K562 (cell line): ENCODE measurements at regions not wholly inside any gene's neighbourhood (a gene's known extent, or its start where the extent isn't known, plus 50 kb on each side); places are given as distances from the start of the nearest gene placed in this dataset.

ENCODE experiments used
- FOSL1 ChIP-seq: fragments of 200-800 bp; sonication (Bioruptor generic); conservative IDR thresholded peaks from 2 replicates; pipeline ENCODE4 v1.6.1; 2016; ENCODE audit warnings: missing genetic modification characterization, missing compliant biosample characterization
- GABPA ChIP-seq: fragments of 200-800 bp; sonication (Bioruptor generic); conservative IDR thresholded peaks from 2 replicates; pipeline ENCODE4 v1.6.1; 2016; ENCODE audit warnings: low read depth, missing genetic modification characterization, missing compliant biosample characterization
- HNRNPK ChIP-seq: fragments of 200-400 bp; formaldehyde crosslinking; IDR thresholded peaks from one replicate; pipeline ENCODE4 v1.6.1; 2018; ENCODE audit warnings: mild to moderate bottlenecking, low read depth, low read length; ENCODE audit not compliant: poor library complexity, severe bottlenecking
- SIN3A ChIP-seq, 2 experiments: fragments of 150-350 bp in 1 of 2; IDR thresholded peaks; 2 replicates each; pipeline ENCODE4 v1.6.1; 2011 to 2016; ENCODE audit warnings: borderline replicate concordance in 2 of 2, low read depth in 2 of 2, low read length in 2 of 2, mild to moderate bottlenecking in 2 of 2, moderate library complexity in 2 of 2; ENCODE audit not compliant: control insufficient read depth in 1 of 2
- TAF1 ChIP-seq: IDR thresholded peaks from 2 replicates; pipeline ENCODE4 v1.6.1; 2011; ENCODE audit warnings: mild to moderate bottlenecking, low read length, moderate library complexity; ENCODE audit not compliant: insufficient read depth, control insufficient read depth, severe bottlenecking; ENCODE audit errors: extremely low read depth
- TF ChIP-seq, protein P1 (sequence below): IDR thresholded peaks from 3 replicates; pipeline ENCODE4 v1.6.1; 2011; ENCODE audit warnings: borderline replicate concordance, mild to moderate bottlenecking; ENCODE audit not compliant: insufficient read length, insufficient read depth
- TF ChIP-seq, protein P2 (sequence below): sonication (generic); formaldehyde crosslinking; IDR thresholded peaks from 2 replicates; pipeline ENCODE4 v1.8.0; 2022; ENCODE audit warnings: missing genetic modification reagents, mild to moderate bottlenecking, moderate library complexity, borderline replicate concordance
- TF ChIP-seq, protein P3 (sequence below): fragments of 250-450 bp; sonication (Bioruptor Pico); IDR thresholded peaks from 2 replicates; pipeline ENCODE4 v1.5.0; 2021; ENCODE audit warnings: mild to moderate bottlenecking, moderate library complexity
- TF ChIP-seq, protein P4 (sequence below): IDR thresholded peaks from 2 replicates; pipeline ENCODE4 v1.6.1; 2016; ENCODE audit warnings: missing genetic modification characterization, missing compliant biosample characterization
- TF ChIP-seq, protein P5 (sequence below): fragments of 450-650 bp; IDR thresholded peaks from 2 replicates; pipeline ENCODE4 v1.7.1; 2018; ENCODE audit warnings: mild to moderate bottlenecking, low read depth; ENCODE audit not compliant: partially characterized antibody

DNA sequence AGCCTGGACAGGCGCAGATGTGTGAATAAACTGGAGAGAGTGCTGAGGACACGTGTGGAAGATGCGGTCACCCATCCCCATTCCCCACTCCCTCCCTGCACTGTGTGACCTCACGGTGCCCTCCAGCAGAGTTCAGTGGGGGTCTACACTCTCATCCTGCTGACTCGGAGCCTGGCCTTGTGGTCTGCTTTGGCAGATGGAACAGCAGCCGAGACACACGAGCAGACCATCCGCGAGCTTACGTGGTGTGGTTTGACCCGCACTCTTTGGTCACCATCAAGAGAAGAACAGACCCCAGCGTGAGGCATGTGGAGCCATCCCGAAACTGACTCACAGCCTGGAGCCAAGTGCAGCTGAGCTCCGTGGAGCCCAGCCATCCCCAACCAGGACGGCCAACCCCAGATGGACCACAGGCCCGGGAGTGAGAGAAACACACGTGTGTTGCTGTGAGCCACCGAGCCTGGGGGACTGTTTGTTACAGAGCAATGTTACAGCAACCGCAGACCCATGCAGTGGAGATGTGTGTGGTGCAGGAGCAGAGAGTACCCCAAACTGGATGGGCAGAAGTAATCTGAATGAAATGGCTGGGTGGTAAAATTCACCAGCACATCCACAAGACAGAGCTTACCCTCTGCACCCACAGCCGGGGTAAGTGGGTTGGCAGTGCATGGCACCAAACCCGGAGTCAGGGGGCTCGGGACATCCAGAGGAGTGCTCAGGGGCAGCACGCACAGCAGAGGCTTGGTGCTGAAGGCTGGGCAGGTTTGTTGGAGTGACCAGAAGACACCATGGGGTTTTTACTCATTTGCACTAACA is 90.7 kb downstream of the RTL6 start (continued):
- TF ChIP-seq, protein P1, sequence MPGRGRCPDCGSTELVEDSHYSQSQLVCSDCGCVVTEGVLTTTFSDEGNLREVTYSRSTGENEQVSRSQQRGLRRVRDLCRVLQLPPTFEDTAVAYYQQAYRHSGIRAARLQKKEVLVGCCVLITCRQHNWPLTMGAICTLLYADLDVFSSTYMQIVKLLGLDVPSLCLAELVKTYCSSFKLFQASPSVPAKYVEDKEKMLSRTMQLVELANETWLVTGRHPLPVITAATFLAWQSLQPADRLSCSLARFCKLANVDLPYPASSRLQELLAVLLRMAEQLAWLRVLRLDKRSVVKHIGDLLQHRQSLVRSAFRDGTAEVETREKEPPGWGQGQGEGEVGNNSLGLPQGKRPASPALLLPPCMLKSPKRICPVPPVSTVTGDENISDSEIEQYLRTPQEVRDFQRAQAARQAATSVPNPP = no peak
- TF ChIP-seq TAF1 = no peak
- TF ChIP-seq, protein P2, sequence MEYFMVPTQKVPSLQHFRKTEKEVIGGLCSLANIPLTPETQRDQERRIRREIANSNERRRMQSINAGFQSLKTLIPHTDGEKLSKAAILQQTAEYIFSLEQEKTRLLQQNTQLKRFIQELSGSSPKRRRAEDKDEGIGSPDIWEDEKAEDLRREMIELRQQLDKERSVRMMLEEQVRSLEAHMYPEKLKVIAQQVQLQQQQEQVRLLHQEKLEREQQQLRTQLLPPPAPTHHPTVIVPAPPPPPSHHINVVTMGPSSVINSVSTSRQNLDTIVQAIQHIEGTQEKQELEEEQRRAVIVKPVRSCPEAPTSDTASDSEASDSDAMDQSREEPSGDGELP (CRISPR knock-in tag) = no peak
- TF ChIP-seq, protein P3, sequence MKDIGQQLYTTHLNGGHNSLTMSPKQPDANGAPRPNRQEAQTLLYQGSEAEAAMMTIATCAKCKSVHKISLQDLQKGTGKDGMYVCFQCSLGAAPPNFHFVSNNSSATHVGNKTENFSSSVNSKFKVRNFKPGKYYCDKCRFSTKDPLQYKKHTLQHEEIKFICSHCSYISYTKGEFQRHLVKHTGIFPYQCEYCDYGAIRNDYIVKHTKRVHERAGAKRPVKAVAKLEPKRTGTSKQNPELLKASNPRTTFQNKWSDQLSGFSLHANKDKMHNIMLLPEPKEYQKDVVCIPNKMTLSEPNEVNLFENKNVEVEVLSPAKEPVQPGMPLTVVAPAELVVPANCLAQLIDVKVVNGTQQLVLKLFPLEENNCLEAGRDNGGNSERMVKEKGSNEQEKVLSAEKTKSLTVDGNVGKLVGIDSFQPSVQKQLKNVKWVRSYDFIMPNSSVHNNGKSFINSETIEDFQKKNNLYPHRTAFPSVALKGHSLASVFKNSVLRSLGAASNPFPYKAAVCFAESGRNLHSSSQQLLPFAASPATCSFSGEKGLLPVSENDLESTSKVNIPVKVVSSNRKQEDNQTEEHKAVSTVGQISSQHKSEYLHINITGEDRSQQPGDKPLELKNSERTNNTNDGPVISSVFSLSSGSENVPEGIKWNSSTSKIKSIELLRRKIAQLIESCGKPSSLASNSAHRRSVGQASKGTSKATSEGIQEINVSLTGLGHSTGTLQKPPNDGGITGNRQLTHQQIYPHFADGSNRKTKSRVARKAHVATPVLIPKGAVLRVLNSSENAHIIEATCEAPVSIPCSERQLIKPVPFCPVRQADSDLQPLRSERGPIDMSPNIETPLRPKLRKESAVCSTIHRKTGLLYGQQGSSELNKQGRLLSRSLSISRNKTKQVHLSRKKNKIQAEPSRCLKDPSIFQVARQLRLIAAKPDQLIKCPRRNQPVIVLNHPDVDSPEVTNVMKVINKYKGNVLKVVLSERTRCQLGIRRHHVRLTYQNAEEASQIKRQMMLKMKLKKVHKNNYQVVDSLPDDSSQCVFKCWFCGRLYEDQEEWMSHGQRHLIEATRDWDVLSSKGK (CRISPR knock-in tag) = no peak
- no peak for TF ChIP-seq HNRNPK
- TF ChIP-seq GABPA (tag) = no peak
- TF ChIP-seq, protein P4, sequence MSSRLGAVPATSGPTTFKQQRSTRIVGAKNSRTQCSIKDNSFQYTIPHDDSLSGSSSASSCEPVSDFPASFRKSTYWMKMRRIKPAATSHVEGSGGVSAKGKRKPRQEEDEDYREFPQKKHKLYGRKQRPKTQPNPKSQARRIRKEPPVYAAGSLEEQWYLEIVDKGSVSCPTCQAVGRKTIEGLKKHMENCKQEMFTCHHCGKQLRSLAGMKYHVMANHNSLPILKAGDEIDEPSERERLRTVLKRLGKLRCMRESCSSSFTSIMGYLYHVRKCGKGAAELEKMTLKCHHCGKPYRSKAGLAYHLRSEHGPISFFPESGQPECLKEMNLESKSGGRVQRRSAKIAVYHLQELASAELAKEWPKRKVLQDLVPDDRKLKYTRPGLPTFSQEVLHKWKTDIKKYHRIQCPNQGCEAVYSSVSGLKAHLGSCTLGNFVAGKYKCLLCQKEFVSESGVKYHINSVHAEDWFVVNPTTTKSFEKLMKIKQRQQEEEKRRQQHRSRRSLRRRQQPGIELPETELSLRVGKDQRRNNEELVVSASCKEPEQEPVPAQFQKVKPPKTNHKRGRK = no peak
- no peak for TF ChIP-seq SIN3A (IDR thresholded peaks at IDR 0.05; ENCODE audit: borderline replicate concordance in 2 of 2, control insufficient read depth in 1 of 2, low read depth in 2 of 2, low read length in 2 of 2)
- TF ChIP-seq, protein P5, sequence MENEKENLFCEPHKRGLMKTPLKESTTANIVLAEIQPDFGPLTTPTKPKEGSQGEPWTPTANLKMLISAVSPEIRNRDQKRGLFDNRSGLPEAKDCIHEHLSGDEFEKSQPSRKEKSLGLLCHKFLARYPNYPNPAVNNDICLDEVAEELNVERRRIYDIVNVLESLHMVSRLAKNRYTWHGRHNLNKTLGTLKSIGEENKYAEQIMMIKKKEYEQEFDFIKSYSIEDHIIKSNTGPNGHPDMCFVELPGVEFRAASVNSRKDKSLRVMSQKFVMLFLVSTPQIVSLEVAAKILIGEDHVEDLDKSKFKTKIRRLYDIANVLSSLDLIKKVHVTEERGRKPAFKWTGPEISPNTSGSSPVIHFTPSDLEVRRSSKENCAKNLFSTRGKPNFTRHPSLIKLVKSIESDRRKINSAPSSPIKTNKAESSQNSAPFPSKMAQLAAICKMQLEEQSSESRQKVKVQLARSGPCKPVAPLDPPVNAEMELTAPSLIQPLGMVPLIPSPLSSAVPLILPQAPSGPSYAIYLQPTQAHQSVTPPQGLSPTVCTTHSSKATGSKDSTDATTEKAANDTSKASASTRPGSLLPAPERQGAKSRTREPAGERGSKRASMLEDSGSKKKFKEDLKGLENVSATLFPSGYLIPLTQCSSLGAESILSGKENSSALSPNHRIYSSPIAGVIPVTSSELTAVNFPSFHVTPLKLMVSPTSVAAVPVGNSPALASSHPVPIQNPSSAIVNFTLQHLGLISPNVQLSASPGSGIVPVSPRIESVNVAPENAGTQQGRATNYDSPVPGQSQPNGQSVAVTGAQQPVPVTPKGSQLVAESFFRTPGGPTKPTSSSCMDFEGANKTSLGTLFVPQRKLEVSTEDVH = no peak
- TF ChIP-seq FOSL1 (tag) = no peak
- TF ChIP-seq, all 486 proteins: peak for 0
